ENCODE measurements at regions not wholly inside any gene's neighbourhood (a gene's known extent, or its start where the extent isn't known, plus 50 kb on each side); places are given as distances from the start of the nearest gene placed in this dataset.
A peak's percentile ranks its signal among the peaks of the same experiment; 100 is the strongest.

DNA sequence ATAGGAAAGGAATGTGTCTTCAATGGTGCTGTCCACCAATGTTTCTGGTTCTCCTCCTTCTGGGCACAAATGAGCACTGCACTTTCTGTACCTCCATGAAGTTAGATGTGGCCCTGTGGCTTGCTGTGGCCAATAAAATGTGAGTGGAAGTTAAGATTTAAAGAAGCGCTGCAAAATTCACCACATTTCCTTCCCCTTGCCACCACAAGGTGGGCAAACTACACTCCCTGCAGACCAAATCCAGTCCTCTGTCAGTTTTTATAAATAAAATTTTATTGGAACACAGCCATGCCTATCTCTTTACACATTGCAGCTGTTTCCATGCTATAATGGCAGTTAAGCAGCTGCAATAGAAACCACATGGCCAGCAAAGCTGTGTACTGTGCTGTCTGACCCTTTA lies 141.4 kb upstream of the TMPO start:
- in situ Hi-C loops (cut with MboI; ENCODE audit: low pct_unique_long_range_greater_than_20kb, low sequenced_read_pairs, unreplicated experiment) = no loop called here
- TF ChIP-seq, protein P1, sequence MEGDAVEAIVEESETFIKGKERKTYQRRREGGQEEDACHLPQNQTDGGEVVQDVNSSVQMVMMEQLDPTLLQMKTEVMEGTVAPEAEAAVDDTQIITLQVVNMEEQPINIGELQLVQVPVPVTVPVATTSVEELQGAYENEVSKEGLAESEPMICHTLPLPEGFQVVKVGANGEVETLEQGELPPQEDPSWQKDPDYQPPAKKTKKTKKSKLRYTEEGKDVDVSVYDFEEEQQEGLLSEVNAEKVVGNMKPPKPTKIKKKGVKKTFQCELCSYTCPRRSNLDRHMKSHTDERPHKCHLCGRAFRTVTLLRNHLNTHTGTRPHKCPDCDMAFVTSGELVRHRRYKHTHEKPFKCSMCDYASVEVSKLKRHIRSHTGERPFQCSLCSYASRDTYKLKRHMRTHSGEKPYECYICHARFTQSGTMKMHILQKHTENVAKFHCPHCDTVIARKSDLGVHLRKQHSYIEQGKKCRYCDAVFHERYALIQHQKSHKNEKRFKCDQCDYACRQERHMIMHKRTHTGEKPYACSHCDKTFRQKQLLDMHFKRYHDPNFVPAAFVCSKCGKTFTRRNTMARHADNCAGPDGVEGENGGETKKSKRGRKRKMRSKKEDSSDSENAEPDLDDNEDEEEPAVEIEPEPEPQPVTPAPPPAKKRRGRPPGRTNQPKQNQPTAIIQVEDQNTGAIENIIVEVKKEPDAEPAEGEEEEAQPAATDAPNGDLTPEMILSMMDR (IDR thresholded peaks at IDR 0.05; ENCODE audit: extremely low read depth, insufficient read depth, missing control alignments) = peak; percentile 2
- no peak for DNase-seq (ENCODE audit: low spot score)

- no peak for DNase-seq (ENCODE audit: low spot score)
- TF ChIP-seq, protein P1 (IDR thresholded peaks at IDR 0.05; ENCODE audit: extremely low read depth, insufficient read depth, missing control alignments) = no peak
- in situ Hi-C loops (cut with MboI; ENCODE audit: low pct_unique_long_range_greater_than_20kb, low sequenced_read_pairs, unreplicated experiment) = loop anchor here (25.0 kb wide), 1 partner anchor 1392 kb away; no protein-coding TSS in a partner anchor
Observed at GRCh38 chr12:98379106-98379505, 136.3 kb upstream of the TMPO start.

DNA sequence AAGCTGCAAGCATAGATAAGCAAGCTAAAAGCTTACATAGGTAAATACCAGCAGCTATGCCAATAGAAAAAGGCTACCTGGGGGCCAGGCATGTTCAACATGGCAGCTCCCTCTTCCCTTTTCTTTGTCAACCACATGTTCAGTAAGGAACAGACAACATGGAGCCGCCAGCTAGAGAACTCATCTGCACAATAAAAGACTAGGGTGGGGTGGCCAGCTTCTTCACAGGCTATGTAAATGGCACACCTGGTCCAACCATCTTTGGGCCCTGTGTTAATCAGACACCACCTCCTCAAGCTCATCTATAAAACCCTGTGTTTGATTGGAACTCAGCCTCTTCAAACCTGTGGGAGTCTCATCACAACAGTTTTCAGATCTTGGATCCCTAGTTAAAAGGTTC lies 129.7 kb upstream of the TMPO start:
- in situ Hi-C loops (cut with MboI; ENCODE audit: low pct_unique_long_range_greater_than_20kb, low sequenced_read_pairs, unreplicated experiment) = loop anchor here (25.0 kb wide), 1 partner anchor 1398 kb away; no protein-coding TSS in a partner anchor
- TF ChIP-seq, protein P1 (IDR thresholded peaks at IDR 0.05; ENCODE audit: extremely low read depth, insufficient read depth, missing control alignments) = no peak
- DNase-seq (ENCODE audit: low spot score) = no peak

DNA sequence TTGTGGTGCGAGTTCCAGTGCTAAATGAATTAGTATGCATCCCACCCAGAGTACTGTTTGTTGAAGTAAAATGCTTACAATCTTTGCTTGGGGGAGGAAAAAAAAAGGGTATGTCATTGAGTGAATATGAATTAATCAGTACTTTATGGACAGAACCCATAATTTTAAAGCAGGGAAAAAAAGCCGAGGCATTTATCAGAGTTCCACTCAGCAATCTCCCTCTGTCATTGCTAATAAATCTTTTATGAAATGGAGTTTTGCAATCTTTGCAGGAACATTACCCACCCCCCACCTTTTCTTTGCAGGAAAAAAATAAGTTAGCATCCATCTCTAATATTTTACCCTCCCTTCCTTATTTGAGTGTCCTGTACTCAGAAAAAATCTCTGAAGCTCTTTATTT lies 127.9 kb upstream of the TMPO start:
- TF ChIP-seq, protein P1 (IDR thresholded peaks at IDR 0.05; ENCODE audit: extremely low read depth, insufficient read depth, missing control alignments) = no peak
- DNase-seq (ENCODE audit: low spot score) = no peak
- in situ Hi-C loops (cut with MboI; ENCODE audit: low pct_unique_long_range_greater_than_20kb, low sequenced_read_pairs, unreplicated experiment) = loop anchor here (25.0 kb wide), 1 partner anchor 1400 kb away; no protein-coding TSS in a partner anchor

- TF ChIP-seq, protein P1 (IDR thresholded peaks at IDR 0.05; ENCODE audit: extremely low read depth, insufficient read depth, missing control alignments) = no peak
- no peak for DNase-seq (ENCODE audit: low spot score)
- in situ Hi-C loops (cut with MboI; ENCODE audit: low pct_unique_long_range_greater_than_20kb, low sequenced_read_pairs, unreplicated experiment) = loop anchor here (25.0 kb wide), 1 partner anchor 1401 kb away; no protein-coding TSS in a partner anchor
Observed at GRCh38 chr12:98388126-98388525, 127.3 kb upstream of the TMPO start.

DNA sequence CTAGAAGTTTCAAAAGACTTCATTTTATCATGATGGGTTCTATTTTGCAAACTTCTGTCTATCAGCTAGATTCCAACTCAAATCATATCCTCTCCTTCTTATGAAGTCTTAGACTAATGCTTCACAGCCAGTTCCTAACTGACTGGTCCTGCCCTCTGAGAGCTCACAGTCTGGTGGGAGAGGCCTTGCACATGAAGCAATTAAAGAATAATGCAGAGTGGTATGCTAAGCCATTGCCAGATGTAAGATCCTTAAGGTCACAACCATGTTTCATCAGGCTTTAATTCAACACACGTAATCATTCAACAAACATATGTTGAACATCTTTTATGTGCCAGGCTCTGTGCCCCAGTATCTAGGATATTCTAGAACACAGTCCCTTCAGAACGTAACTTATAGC lies 125.8 kb upstream of the TMPO start:
- no peak for DNase-seq (ENCODE audit: low spot score)
- TF ChIP-seq, protein P1 (IDR thresholded peaks at IDR 0.05; ENCODE audit: extremely low read depth, insufficient read depth, missing control alignments) = no peak
- in situ Hi-C loops (cut with MboI; ENCODE audit: low pct_unique_long_range_greater_than_20kb, low sequenced_read_pairs, unreplicated experiment) = loop anchor here (25.0 kb wide), 1 partner anchor 1402 kb away; no protein-coding TSS in a partner anchor

Measured in GM13977 (cell line).